ENCODE measurements at regions not wholly inside any gene's neighbourhood (a gene's known extent, or its start where the extent isn't known, plus 50 kb on each side); places are given as distances from the start of the nearest gene placed in this dataset.

GRCh38 chr14:52380294-52380693 is 66.2 kb downstream of the PTGER2 start:
- no peak overlapping the region for H3K4me3 Mint-ChIP-seq
- no peaks in the 10 kb centered on the region for H3K36me3 ChIP-seq (ENCODE audit: insufficient read depth, low read length)
- peaks cover 0 to 3% of the 10 kb centered on the region in 2 donors for H3K36me3 Mint-ChIP-seq
- no peaks in the 10 kb centered on the region for H3K27me3 ChIP-seq (ENCODE audit: insufficient read depth, low read length)
- peaks cover 0 to 15% (median 9%) of the 10 kb centered on the region in 8 donors for H3K9me3 Mint-ChIP-seq
- no peak overlapping the region for H3K4me3 ChIP-seq (ENCODE audit: low read length in 2 of 2)
- no peak overlapping the region for H3K27ac ChIP-seq (ENCODE audit: low read depth, low read length)
- peaks cover 4 to 21% (median 15%) of the 10 kb centered on the region in 4 donors for H3K4me1 Mint-ChIP-seq
- no peaks in the 10 kb centered on the region for H3K9me3 ChIP-seq (ENCODE audit: control insufficient read depth in 1 of 2, low read length in 2 of 2)
- no peaks in the 10 kb centered on the region for H3K27me3 Mint-ChIP-seq
- CTCF ChIA-PET (ENCODE audit: partially characterized antibody) = interaction anchor here (0.9 kb wide), 1 partner anchor 20 kb away, joined by 4 read pairs; no protein-coding TSS in a partner anchor
- POLR2A ChIA-PET (ENCODE audit: partially characterized antibody) = no interaction called here
- H3K27ac Mint-ChIP-seq = no peak overlapping the region
- intact Hi-C loops (cut with micrococcal nuclease) = no loop called here
- no peak for DNase-seq
- peaks cover 11% of the 10 kb centered on the region for H3K4me1 ChIP-seq (ENCODE audit: insufficient read depth, low read length)
